HG03571 (cell line): ENCODE measurements at regions not wholly inside any gene's neighbourhood (a gene's known extent, or its start where the extent isn't known, plus 50 kb on each side); places are given as distances from the start of the nearest gene placed in this dataset.

Source experiments
- ATAC-seq: cut with Tn5 transposase; IDR thresholded peaks from one replicate; pipeline ENCODE4 v1.9.1; 2021; ENCODE audit not compliant: unreplicated experiment

DNA sequence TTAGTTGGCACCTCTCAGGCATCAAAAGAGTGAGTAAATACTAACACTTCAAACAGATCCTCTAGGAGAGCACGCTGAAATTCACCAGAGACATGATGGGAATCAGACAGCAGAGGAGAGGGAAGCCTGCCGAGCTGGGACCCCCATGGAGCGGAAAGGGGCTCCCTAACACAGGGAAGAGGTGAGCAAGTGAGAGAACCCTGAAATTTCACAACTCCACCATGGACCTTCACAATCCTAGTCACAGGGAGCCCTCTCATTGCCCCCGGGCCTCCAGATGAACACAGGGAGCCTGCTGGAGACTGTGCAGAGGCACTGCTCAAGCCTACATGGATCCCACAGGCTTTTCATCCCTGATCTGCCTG is 59.2 kb upstream of the ANTXRL start:
- ATAC-seq = no peak

DNA sequence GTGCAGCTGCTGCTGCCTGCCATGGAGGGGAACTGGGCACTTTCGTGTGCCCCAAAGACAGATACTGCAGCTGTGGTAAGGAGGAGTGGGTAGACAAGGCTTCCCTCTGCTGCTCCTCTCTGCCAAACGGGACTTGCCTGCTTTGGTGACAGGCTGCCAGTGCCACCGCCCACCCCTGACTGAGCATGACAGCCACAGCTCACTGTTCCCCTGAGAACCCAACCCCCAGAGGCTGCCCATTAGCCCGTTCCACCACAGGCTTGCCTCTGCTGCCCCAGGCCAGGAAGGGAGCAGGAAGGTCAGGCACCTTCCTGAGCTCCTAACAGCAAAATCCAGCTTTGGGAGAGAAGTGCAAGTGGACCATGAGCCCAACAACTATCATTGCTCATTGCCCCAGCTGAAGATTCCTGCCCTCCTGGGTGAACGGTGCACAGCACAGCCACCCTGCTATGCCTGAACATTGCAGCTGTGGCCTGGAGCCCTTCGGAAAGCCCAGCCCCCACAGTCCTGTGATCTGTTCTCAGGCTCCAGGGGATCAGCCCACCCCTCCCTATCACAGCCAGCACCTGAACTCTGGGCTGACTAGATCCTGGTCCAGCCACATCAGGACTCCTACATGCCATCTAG is 58.7 kb upstream of the ANTXRL start:
- ATAC-seq = no peak

DNA sequence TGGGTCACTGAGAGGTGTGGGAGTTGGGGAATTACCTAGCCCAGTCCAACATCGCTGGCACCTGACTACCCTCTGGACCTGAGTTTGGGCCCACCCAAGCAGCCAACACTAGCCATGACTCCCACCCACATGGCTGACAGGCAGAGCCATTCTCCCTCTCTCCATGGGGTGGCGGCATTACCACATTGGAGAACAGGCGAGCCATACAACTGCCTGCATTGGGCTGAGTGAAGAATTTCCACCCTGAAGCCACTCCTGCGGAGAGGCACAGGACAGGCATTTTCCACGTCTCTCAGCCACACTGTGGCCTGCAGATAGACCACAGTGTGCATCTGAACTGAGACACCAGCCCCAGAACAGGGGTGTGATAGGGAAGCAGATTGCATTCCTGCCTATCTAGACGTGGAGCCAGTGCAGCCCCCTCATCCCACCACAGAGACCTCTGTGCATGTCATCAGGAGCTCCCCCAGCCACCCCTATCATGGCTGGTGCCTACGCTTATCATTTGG is 58.2 kb upstream of the ANTXRL start:
- ATAC-seq = peak; percentile 67

DNA sequence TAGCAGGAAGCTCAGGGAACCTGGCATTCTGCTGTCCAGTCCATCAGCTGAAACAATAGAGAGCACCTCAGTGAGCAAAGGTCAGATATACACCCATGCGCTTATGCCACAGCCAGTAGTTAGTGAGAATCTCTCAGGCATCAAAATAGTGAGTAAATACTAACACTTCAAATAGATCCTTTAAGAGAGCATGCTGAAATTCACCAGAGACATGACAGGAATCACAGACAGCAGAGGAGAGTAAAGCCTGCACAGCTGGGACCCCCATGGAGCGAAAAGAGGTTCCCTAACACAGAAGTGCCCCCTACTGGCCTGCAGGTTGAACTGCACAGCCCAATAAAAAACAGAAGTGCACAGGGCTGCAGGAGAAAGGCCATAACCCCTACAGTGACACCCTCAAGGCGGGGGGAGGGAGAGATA is 57.6 kb upstream of the ANTXRL start:
- ATAC-seq = no peak

DNA sequence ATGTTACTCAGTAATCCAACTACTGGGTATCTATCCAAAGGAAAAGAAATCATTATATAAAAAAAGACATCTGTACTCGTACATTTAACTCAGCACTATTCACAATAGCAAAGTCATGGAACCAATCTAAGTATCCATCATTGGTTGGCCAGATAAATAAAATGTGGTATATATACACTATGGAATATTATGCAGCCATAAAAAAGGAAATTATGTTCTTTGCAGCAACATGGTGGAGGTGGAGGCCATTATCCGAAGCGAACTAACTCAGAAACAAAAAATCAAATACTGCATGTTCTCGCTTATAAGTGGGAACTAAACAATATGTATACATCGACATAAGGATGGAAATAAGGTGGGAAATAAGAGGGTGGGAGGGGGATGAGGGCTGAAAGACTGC is 56.2 kb upstream of the ANTXRL start:
- no peak for ATAC-seq

DNA sequence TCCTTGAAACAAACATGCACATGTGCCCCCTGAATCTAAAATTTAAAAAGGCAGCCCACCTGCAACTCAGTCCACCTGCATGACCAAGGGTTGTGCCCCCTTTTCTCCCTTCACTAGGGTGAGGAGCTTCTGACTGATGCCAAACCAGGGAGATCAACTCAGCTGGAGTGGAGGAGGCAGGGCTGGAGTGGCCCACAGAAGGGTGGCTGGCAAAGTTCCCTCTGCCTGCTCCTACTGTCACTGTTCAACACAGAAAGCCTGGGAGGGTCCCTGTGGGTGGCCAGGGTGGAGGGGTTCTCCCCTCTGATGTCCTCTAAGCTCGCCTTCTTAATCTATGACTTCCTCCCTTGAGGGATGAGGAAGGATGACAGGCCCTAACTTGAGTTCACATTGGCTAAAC is 55.7 kb upstream of the ANTXRL start:
- ATAC-seq = no peak

DNA sequence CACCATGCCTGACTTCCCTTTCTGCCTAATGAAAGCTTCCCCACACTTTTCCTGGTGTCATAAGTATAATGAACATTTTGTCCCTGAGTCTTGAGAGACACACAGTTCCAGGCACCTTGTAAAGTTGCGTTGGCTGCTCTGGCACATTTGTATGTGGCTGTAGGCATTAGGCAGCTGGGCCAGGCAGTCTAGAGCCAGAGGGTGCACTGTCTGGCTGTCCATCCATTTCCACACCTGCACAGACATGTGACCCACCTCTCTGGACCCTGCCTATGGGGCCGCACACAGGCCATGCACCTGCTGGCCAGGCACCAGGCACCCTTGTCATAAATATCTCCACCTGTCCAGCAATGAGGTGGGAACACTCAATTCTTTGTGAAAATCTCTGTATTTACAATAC is 54.7 kb upstream of the ANTXRL start:
- no peak for ATAC-seq

DNA sequence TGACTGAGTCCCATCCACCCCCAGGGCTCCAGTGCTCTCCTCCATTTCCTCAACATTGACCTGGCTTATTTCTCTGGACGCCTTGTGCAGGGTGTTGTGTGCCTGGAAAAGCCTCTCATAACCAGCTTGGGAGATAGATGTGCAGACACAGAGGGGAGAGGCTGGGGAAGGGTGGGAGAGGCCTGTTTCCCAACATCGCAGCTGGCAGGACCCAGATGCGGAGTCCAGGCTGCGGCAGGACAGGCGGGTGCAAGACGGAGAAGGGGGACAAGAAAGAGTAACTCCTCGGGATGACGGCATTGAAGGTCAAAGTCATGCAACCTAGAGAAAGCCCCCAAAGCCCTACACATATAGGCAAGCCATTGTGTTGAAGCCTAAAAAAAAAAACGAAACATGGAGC is 54.1 kb upstream of the ANTXRL start:
- ATAC-seq = no peak

DNA sequence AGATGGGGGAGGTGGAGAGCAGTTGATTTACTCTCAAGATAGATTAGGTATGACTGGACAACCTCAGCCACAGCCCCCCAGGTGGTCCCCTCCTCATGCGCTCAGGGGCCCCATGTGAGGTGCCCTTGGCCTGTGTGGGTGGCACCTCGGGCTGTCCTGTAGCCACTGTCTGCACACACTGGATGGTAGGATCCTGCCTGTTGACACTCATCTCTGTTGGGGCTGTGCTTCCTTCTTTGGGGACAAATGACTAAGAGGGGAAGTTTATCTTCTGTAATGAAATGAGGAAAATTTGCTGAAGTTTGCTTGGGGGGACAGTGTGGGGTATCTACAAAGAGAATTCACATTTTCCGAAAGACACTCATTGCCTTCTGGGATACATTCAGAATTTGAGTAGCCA is 53.6 kb upstream of the ANTXRL start:
- no peak for ATAC-seq

DNA sequence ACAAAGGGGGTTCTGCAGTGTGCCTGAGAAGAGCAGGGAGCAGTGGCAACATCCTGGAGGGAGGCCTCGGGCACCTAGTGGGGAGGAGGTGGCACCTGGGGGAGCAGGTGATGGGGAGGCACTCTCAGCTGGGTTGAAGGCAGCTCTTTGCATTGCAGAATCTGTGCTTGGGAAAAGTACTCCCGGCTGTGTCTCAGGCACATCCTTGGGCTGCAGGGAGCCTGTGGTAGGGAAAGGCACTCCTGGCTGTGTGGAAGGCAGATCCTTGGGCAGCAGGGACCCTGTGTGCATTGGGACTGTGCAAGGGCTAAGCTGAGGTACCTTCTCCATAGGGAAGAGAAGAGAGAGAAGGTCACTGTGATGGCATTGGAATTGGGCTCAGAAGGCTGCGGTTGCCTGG is 52.8 kb upstream of the ANTXRL start:
- no peak for ATAC-seq

DNA sequence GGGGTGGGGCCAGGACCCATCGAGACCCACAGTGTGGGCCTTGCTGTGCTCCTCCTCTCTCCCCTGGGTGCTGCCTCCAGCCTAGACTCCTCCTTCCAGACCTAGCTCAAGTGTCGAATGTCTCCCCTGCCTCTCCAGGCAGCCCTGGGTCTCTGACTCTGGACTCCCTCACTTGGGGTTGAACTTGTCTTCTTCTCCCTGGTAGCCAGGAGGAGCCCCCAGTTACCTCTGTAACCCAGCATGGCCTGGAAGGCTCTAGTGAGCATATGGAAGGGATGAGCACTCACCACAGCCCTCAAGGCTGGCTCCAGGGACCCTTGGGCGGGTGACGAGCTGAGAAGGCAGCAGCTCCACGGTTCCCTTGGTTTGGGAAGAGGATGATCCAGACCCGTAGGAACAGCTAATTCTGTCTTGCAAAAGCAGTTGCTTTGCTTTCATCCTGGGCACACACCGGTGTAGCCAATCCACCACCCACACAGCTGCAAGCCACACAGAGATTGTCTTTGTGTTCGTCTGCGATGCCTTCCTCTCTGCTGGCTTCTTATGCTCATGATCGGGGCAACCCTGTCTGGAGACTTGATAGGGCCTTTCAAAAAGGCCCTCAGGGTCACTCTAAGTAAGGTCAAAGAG is 52.3 kb upstream of the ANTXRL start:
- no peak for ATAC-seq

DNA sequence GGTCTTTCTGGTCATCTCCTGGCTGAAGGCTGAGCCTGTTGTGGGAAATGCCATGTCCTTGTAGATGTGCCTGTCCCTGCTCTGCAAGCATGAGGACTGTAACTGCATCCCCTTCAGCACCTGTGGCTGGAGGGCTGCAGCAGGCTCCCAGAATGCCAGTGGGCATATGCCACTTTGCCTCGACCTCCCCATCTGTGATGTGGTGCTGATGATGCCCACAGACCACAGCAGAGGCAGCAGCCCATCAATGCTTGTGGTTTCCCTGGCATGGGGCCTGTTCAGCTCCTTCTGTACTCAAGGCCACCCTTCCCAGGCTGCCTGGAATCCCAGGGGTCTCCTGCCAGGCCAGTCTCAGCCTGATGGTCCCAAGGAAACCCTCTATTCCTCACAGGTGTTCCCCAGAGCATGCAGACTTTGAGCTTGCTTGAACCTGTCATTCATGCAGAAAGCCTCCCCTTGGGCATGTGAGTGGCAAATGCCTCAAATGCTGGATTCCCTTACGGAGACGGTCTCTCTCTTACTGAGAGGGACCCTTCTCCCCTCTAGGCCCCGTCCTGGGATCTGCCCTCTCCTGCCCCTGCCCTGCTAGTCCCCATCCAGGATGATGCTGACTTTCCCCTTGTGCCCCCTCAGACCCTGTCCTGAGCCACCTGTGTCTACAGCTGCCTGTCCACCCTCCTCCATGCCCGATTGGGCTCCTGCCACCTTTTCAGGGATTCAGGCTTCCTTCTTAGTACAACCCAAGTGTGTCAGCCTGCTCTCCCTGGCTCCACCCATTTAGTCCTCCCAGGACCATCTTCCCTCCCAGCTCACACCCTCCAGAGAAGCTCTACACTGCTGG is 50.9 kb upstream of the ANTXRL start:
- no peak for ATAC-seq

DNA sequence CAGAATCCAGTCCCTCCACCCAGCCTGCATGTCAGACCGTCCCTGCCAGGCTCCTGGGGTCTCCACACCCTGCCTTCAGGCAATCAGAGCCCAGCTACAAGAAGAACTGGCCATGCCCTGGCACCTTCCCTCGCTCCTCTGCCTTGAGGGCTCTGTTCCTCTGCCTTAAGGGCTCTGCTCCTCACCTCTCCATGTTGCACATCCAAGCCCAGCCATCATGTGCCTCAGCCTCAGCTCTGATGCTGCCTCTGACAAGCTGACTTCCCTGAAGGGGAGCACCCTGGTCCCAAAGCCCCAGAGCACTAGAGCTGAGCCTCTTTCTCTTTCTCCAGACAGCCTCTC is 50.3 kb upstream of the ANTXRL start:
- no peak for ATAC-seq

DNA sequence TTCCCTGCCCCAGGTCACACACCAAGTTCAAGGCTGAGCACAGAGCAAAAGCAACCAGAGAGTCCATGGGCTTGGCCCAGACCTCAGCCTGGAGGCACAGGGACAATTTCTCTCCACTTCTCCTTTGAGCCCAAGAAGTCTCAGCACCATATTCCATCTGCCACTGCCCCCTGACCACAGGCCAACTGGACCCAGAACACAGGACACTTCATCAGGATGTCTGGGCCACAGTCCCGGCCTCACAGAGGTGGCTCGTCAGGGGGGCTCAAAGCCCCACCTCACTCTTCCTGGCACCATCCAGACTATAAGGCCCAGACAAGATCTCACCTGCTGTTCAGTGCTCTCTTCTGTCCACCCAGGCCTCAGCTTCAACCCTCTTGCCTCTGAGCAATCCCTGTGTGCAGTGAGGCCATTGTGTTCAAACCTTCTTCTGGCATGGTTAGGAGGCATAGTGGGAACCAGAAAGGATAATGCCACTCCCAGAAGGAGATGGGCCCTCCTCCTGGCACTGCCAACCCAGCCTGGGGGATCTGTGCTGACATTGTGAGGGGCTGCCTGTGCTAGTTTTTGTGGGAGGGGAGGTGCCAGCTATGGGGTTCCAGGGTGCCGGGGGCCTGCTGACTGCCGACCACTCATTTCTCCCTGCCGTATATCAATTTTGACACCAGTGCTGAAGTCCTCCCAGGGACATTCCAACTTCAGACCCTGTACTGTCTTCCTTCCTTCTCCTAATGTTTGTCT is 49.7 kb upstream of the ANTXRL start:
- ATAC-seq = no peak
